Common myeloid progenitor, CD34-positive (primary cell): ENCODE measurements at regions not wholly inside any gene's neighbourhood (a gene's known extent, or its start where the extent isn't known, plus 50 kb on each side); places are given as distances from the start of the nearest gene placed in this dataset.
"Not testable (repeated sequence)": the region's sequence is repeated elsewhere in the genome, so short reads cannot be mapped to it uniquely, and the experiment has no call there.

Experiments used
- CTCF ChIA-PET: fragments of 350-600 bp; sonication (Branson Sonifier 250); formaldehyde crosslinking; loops from one replicate; lab custom pipeline; 2021; ENCODE audit warnings: antibody characterized with exemption; lab: Charles Lee
- POLR2A ChIA-PET: fragments of 350-600 bp; sonication (Branson Sonifier 250); formaldehyde crosslinking; loops from one replicate; lab custom pipeline; 2021; ENCODE audit warnings: antibody characterized with exemption; lab: Charles Lee
- DNase-seq, 3 donors: peaks; one replicate each; pipeline versions ENCODE4 v3.0.0 to v3.0.0-alpha.2; 2013
- H3K27ac ChIP-seq, 2 experiments: 1 replicate in 1 of 2; 2 replicates in 1 of 2; pipeline ENCODE4 v1.7.0; 2013; ENCODE audit warnings: inconsistent platforms in 2 of 2, low read length in 2 of 2, mild to moderate bottlenecking in 2 of 2, low read depth in 1 of 2, moderate library complexity in 1 of 2; ENCODE audit not compliant: severe bottlenecking in 2 of 2, insufficient read depth in 1 of 2, poor library complexity in 1 of 2
- H3K27me3 ChIP-seq, 5 experiments: replicated peaks in 2 of 5; 1 replicate in 3 of 5; 2 replicates in 2 of 5; pipeline versions ENCODE4 v1.6.1 to v1.7.0; 2013; ENCODE audit warnings: low read length in 4 of 5, mild to moderate bottlenecking in 2 of 5, moderate library complexity in 2 of 5, inconsistent platforms in 1 of 5; ENCODE audit not compliant: insufficient read depth in 5 of 5, control insufficient read depth in 4 of 5
- H3K36me3 ChIP-seq, 4 experiments: 1 replicate in 2 of 4; 2 replicates in 2 of 4; pipeline versions ENCODE4 v1.6.1 to v1.7.0; 2013; ENCODE audit warnings: low read length in 3 of 4, control low read depth in 1 of 4, mild to moderate bottlenecking in 1 of 4; ENCODE audit not compliant: control insufficient read depth in 4 of 4, insufficient read depth in 4 of 4
- H3K4me1 ChIP-seq, 4 experiments: 1 replicate in 3 of 4; 2 replicates in 1 of 4; pipeline versions ENCODE4 v1.6.1 to v1.7.1; 2013; ENCODE audit warnings: low read length in 3 of 4, mild to moderate bottlenecking in 3 of 4, control low read depth in 1 of 4, inconsistent platforms in 1 of 4, moderate library complexity in 1 of 4; ENCODE audit not compliant: control insufficient read depth in 4 of 4, insufficient read depth in 4 of 4; ENCODE audit errors: control extremely low read depth in 1 of 4
- H3K4me3 ChIP-seq, 7 experiments: 1 replicate in 4 of 7; 2 replicates in 3 of 7; pipeline versions ENCODE4 v1.5.1 to v1.7.0; 2013; ENCODE audit warnings: mild to moderate bottlenecking in 7 of 7, low read length in 6 of 7, moderate library complexity in 6 of 7, inconsistent platforms in 2 of 7, low read depth in 2 of 7, control low read depth in 1 of 7; ENCODE audit not compliant: insufficient read depth in 4 of 7, control insufficient read depth in 1 of 7; ENCODE audit errors: extremely low read depth in 1 of 7
- H3K9me3 ChIP-seq, 5 experiments: 1 replicate in 4 of 5; 2 replicates in 1 of 5; pipeline versions ENCODE4 v1.6.1 to v1.7.1; 2013; ENCODE audit warnings: low read length in 4 of 5, mild to moderate bottlenecking in 2 of 5, inconsistent platforms in 1 of 5, low read depth in 1 of 5, moderate library complexity in 1 of 5; ENCODE audit not compliant: control insufficient read depth in 4 of 5, insufficient read depth in 2 of 5; ENCODE audit errors: control extremely low read depth in 1 of 5
- WGBS: methylation state at CpG from one replicate; pipeline ENCODE4 v1.1.5; 2013; ENCODE audit not compliant: insufficient coverage; 5-methylcytosine and 5-hydroxymethylcytosine counted together

GRCh38 chr5:157947156-157947555, 88.2 kb upstream of the CLINT1 start:
- H3K36me3 ChIP-seq: no peaks in the 10 kb centered on the region
- no peaks in the 10 kb centered on the region for H3K27me3 ChIP-seq
- POLR2A ChIA-PET: no interaction called here
- no peak overlapping the region for H3K27ac ChIP-seq
- DNase-seq: no peak
- 100% methylated on average over 3 of the region's 7 CpGs for WGBS
- CTCF ChIA-PET: interaction anchor here (6.2 kb wide), 1 partner anchor 129 kb away, joined by 52 read pairs; no protein-coding TSS in a partner anchor
- H3K4me3 ChIP-seq: no peak overlapping the region
- H3K9me3 ChIP-seq: no peaks in the 10 kb centered on the region
- H3K4me1 ChIP-seq: peaks cover 0 to 3% (median 0%) of the 10 kb centered on the region in 4 experiments

GRCh38 chr5:157945822-157946221, 86.9 kb upstream of the CLINT1 start:
- POLR2A ChIA-PET, H3K4me1 ChIP-seq, H3K4me3 ChIP-seq, CTCF ChIA-PET, H3K27me3 ChIP-seq, DNase-seq, H3K9me3 ChIP-seq, H3K27ac ChIP-seq, H3K36me3 ChIP-seq: not testable (repeated sequence)
- WGBS: no CpG with 5 or more reads among the region's 5 CpGs

- H3K27me3 ChIP-seq: no peaks in the 10 kb centered on the region
- DNase-seq: no peak
- no peak overlapping the region for H3K27ac ChIP-seq
- 98% methylated on average over 3 of the region's 6 CpGs for WGBS
- ChIA-PET POLR2A (no interaction called here), CTCF (interaction anchor here (1.1 kb wide), 1 partner anchor 96 kb away, joined by 3 read pairs; no protein-coding TSS in a partner anchor)
- H3K36me3 ChIP-seq: no peaks in the 10 kb centered on the region
- peaks cover 0 to 3% (median 0%) of the 10 kb centered on the region in 4 experiments for H3K4me1 ChIP-seq
- H3K4me3 ChIP-seq: no peak overlapping the region
- H3K9me3 ChIP-seq: no peaks in the 10 kb centered on the region
Measured at GRCh38 chr5:157944938-157945337, 86.0 kb upstream of the CLINT1 start.

GRCh38 chr5:157944077-157944633, 85.2 kb upstream of the CLINT1 start:
- ChIA-PET CTCF (interaction anchor here (1.1 kb wide), 1 partner anchor 95 kb away, joined by 3 read pairs; no protein-coding TSS in a partner anchor), POLR2A (no interaction called here)
- Histone ChIP-seq H3K27ac (no peak overlapping the region), H3K9me3 (no peaks in the 10 kb centered on the region), H3K4me3 (no peak overlapping the region), H3K27me3 (no peaks in the 10 kb centered on the region), H3K4me1 (peaks cover 0 to 3% (median 0%) of the 10 kb centered on the region in 4 experiments), H3K36me3 (no peaks in the 10 kb centered on the region)
- 94% methylated on average over 4 of the region's 6 CpGs for WGBS
- DNase-seq: no peak

- Histone ChIP-seq H3K4me1 (no peaks in the 10 kb centered on the region), H3K4me3 (no peak overlapping the region), H3K9me3 (no peaks in the 10 kb centered on the region), H3K27ac (no peak overlapping the region), H3K27me3 (no peaks in the 10 kb centered on the region), H3K36me3 (no peaks in the 10 kb centered on the region)
- DNase-seq: no peak
- POLR2A ChIA-PET: no interaction called here
- WGBS: 100% methylated on average over 1 of the region's 1 CpG
- CTCF ChIA-PET: interaction anchor here (0.9 kb wide), 1 partner anchor 12 kb away, joined by 3 read pairs; no protein-coding TSS in a partner anchor
Measured at GRCh38 chr5:157942595-157942994, 83.7 kb upstream of the CLINT1 start.

GRCh38 chr5:157941616-157942015, 82.7 kb upstream of the CLINT1 start:
- CTCF ChIA-PET: no interaction called here
- Histone ChIP-seq H3K27me3 (no peaks in the 10 kb centered on the region), H3K36me3 (no peaks in the 10 kb centered on the region), H3K9me3 (no peaks in the 10 kb centered on the region), H3K27ac (no peak overlapping the region), H3K4me1 (no peaks in the 10 kb centered on the region), H3K4me3 (no peak overlapping the region)
- DNase-seq: no peak
- WGBS: 100% methylated on average over 3 of the region's 3 CpGs
- POLR2A ChIA-PET: no interaction called here

GRCh38 chr5:157938101-157938500, 79.2 kb upstream of the CLINT1 start:
- DNase-seq, H3K4me3 ChIP-seq, H3K27me3 ChIP-seq, H3K4me1 ChIP-seq, H3K9me3 ChIP-seq, H3K36me3 ChIP-seq, POLR2A ChIA-PET, H3K27ac ChIP-seq: not testable (repeated sequence)
- CTCF ChIA-PET: interaction anchor here (1.1 to 1.5 kb wide), 3 partner anchors 11 to 121 kb away, joined by 3 to 11 read pairs (median 4); no protein-coding TSS in a partner anchor
- 100% methylated on average over 4 of the region's 6 CpGs for WGBS
